ENCODE measurements at regions not wholly inside any gene's neighbourhood (a gene's known extent, or its start where the extent isn't known, plus 50 kb on each side); places are given as distances from the start of the nearest gene placed in this dataset.

DNA sequence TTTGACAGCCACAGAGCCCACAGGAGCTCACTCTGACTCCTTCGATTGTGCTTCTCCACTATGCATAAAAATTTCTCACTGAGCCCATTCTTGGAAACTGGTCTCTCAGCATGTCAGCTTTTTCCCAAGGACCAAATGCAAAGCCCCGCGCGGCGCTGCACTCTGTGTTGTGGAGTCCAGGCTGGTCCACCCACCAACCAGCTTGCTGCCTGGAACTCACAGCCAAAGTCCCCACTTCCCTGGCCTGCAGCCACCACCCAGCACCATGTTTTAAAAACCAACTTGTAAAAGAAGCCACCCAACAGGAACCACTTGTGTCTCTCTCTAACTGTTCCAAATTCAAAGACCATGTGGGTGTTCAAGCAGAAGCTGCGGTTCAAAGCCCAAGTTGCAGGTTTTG lies 124.4 kb downstream of the SPATA19 start:
- no peak for DNase-seq (ENCODE audit: low spot score)

DNA sequence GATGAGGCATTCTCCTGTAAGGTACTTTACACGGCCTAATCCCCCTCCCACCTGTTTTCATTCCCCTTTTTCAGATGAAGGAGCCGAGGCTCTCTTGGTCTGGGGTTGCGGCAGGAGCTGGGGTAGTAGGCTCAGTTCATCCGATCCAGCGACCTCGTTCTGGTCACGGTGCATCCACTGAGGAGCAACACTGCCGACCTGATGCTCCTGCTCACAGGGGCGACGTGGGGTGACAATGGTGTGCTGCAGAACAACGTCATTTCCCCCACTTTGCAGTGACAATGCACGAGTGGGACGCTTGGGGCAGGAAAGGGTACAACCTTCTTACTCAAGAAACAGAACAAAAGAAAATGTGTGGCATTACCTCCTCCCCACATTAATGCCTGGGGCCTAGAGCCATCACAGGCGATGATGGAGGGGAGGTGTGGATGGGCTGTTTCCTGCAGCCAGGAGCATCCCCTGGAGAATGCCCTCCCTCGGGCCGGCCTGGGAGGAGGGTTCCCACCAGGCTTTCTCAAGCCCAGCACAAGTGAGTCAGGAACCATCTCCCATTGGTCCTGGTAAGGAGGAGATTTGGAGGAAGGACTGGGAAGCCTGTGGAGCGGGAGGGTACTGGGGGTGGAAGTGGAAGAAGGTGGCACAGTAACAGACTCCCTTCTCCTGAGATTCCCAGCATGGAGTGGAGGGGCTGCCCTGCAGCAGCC lies 125.6 kb downstream of the SPATA19 start:
- DNase-seq (ENCODE audit: low spot score) = no peak

DNA sequence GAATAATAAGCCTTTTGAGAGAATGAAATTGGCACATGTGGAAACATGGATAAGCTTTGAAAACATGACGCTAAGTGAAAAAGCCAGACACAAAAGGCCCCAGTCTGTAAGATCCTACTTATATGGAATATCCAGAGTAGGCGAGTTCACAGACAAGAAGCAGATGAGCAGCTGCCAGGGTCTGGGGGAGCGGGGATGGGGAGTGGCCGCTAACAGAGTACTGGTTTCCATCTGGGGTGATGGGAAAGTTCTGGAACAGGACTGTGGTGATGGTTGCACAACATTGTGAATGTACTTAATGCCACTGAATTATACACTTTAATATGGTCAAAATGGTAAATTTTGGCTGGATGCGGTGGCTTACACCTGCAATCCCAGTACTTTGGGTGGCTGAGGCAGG lies 126.5 kb downstream of the SPATA19 start:
- no peak for DNase-seq (ENCODE audit: low spot score)

DNA sequence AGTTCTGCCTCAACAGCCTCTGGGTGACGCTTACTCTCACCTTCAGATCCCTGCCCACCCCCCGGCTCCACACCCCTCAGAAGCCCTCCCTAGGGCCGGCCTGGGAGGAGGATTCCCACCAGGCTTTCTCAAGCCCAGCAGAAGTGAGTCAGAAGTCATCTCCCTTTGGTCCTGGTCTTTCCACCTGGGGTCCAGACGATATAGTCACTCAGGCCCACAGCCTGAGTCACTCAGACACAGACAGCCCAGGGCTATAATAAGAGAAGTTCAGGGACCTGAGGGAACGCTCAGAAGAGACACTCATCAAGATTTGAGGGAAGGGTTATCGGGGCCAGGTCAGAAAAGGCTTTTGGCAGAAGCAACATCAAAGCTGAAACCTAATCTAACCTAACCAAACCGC lies 127.1 kb downstream of the SPATA19 start:
- DNase-seq (ENCODE audit: low spot score) = no peak

DNA sequence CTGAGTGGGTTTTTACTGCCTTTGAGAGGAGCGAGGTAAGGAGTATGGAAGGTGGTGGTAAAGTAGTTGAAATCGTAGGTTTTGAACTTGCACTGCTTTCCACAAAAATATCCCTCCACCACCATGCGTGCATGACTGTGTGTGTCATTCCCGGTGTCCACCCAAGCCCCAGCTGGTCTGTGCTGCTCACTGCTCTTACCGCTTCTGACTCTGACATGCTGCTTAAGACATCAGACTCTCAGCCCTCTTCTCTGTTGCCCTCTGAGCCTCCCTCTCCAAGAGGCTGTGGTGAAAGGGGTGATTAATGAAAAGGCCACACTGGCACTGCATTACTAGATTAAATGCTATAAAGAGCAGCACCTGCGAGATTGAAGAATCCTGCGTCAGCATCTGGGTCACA lies 128.7 kb downstream of the SPATA19 start:
- DNase-seq (ENCODE audit: low spot score) = no peak

DNA sequence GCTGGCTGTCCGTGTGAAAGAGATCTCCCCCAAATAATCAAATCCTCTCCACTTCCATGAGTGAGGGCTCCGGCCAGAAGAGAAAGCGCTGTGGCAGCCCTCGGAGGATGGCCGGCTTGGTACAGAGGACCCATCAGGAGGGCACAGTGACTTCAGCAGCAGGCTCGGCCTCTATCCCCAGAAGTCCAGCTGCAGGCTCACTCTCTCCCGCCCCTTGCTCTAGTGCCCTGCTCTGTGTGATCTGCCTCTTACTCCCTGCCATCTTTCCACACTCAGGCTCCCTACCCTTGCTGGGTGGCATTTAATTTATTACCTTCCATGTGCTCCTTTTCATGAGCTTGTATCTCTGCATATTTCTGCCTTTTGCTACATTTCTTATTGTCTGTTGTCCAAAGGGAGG lies 129.7 kb downstream of the SPATA19 start:
- no peak for DNase-seq (ENCODE audit: low spot score)

DNA sequence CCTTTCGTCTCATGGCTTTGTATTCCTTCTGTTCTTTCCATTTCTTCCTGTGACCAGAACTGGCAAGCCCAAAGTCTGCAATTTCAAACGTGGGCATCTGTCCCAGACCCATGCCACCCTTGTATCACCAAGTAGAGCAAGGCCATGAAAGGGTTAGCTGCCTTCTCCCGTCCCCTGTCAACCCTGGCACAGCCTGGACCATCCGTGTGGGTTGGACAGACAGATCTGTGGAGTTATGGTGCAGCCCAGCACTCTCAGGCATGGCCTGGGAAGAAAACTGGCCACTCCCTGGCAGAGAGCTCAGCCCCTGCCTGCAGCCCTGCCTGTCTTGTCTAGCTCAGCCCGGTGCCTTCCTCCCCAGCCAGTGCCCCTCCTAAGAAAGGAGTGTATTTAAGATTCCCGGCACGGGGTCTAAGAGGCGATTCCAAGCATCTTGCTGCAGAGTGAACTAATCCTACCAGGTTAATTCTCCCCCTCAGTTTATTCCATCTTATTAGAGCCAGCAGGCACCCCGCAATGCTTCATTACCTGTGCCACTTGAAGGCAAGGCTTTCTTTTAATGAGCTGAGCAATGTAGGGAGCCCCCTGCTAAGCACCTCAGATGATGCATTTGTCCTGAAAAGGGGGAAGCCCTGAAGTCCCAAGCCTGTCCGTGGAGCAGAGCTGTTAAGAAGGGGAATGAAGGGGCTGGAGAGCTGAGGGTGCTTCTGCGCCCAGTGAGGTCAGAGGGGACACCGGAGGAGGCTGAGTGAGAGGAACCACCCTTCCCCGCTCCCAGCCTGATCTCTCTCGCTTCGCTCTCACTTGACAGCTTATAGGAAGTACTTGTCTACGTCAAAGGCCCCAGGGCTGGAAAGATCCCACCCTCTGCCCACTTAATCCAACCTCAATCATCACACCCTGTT lies 130.6 kb downstream of the SPATA19 start:
- no peak for DNase-seq (ENCODE audit: low spot score)

DNA sequence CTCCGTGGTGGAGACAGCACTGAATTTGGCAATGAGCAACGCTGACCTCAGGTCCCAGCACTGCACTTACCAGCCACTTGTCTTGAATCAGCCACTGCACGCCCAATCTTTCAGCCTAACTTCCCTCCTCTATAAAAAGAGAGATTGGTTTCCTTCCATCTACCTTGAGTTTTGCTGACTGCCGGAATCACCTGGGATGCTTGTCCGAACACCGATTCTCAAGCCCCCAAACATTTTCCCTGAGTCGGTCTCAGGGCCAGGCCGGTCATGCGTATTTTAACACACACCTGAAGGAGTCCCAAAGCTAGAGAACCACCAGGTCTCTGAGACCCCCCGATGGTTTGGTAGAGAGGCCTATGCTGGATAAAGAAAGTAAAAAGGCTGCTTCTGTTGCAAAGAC lies 131.5 kb downstream of the SPATA19 start:
- no peak for DNase-seq (ENCODE audit: low spot score)

DNA sequence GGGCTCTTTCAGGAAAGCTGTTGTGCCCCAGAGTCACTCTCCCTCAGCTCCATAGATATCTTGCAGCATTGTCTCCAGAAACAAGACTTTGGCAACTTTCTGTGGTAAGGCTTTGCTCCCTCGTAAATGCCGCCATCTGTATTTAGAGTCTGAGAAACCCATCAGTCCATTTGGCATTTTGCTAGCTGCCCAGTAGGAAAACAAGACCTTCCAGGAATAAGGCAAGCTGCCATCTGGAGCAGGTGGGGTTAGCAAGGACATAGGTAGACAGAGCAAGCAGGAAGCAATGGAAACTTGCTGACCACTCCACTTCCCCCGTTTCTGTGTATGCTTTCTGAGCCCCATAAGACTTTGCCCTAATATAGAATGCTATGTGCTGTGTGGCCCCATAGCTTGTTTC lies 131.9 kb downstream of the SPATA19 start:
- DNase-seq (ENCODE audit: low spot score) = no peak

DNA sequence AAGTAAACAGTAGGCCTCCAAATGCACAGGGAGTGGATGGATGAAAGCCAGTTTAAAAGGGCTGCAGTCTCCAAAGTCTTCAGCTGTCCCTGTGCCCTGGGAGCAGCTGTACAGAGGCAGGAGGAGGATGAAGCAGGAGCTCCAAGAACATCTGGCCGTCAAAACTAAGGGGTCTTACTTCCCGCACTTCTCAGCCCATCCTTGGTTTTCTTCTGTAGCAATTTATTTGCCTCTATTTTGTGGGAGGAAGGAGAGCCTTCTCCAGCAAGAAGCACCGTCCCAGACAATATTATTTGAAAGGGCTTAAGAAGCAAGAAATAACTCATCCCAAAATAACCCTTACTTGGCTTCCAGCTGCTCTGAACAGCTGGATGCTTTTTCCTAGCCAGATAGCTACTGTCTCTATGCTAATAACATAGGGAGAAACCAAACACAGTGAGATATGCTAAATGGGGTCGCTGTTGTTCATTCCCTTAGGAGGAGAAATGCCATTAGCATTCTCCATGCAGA lies 133.2 kb downstream of the SPATA19 start:
- DNase-seq (ENCODE audit: low spot score) = no peak

DNA sequence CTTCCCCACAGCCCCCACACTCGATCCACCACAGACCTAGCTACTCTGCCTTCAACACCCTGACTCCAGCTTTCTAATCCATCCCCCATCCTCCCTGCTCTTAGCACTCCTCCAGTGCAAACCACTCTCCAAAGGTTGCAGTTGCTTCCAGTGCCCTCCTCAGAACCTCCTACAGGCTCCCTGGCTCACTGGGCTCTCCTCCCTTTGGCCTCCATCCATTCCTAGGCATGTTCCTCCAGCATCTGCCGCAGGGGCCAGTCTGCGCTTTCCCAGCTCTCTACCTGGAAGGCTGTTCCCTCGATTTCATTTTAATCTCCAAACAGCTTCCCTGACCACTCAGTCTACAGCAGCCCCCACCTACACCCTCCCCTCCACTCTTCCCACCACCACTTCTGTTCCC lies 133.8 kb downstream of the SPATA19 start:
- no peak for DNase-seq (ENCODE audit: low spot score)

DNA sequence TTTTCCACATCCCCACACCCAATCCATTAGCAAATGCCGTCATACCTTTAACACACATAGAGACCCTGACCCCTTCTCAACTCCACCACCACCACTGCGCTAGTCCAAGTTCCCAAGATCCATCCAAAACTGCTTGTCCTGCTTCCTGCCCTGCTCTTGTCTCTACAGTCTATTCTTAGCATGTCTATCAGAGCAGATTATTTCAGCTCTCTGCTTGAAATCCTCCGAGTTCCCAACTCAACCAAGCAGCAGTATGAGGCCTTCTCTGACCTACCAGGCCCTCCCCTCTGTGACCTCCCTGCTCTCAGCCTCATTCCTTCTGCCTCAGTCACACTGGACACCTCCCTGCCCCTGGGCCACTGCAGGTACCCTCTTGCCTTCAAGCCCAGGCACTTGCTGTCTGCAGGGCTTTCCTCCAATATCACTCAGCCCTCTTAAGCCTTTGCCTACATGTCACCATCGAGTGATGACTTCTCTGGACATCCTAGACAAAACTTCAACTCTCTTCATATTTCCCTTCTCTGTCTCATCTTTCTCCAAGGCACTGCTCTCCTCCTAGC lies 134.6 kb downstream of the SPATA19 start:
- no peak for DNase-seq (ENCODE audit: low spot score)

DNA sequence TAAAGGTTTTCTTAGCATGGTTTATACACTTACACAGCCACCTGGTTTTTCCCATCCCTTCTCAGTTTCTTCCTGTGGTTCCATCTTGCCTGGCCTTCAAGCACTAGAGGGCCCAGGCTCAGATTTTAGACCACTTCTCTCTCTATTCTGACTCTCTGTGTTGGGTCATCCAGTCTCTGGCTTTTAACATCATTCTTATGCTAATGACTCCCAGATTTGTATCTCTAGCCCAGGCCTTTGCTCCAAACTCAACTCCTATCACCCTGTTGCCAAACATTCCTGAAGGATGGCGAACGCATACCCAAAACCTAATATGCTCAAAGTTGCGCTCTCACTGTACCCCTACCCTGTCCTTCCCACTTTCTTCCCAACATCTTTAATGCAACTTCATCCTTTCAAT lies 135.1 kb downstream of the SPATA19 start:
- DNase-seq (ENCODE audit: low spot score) = no peak

DNA sequence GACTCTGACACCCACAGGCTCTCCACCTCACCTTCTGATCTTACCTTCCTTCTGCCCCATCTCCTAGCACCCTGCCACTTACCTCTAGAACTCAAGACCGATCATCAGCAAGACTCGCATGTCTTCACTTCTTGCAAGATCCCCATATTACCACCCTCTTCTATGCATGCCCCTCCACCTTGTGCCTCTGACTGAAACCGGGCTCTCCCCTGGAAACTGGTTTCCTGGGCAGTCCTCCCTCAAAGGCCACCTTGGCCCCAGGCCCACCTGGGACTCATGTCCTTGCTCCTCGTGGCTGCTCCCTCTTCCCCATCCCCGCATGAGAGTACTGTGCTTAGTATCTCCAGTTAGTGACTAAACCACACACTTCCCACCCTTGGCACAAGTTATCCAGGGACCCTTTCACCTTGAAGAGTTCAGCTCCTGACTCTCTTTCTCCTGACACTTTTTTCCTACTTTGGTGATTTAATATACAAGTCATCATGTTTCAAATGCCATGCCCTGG lies 136.7 kb downstream of the SPATA19 start:
- DNase-seq (ENCODE audit: low spot score) = no peak

DNA sequence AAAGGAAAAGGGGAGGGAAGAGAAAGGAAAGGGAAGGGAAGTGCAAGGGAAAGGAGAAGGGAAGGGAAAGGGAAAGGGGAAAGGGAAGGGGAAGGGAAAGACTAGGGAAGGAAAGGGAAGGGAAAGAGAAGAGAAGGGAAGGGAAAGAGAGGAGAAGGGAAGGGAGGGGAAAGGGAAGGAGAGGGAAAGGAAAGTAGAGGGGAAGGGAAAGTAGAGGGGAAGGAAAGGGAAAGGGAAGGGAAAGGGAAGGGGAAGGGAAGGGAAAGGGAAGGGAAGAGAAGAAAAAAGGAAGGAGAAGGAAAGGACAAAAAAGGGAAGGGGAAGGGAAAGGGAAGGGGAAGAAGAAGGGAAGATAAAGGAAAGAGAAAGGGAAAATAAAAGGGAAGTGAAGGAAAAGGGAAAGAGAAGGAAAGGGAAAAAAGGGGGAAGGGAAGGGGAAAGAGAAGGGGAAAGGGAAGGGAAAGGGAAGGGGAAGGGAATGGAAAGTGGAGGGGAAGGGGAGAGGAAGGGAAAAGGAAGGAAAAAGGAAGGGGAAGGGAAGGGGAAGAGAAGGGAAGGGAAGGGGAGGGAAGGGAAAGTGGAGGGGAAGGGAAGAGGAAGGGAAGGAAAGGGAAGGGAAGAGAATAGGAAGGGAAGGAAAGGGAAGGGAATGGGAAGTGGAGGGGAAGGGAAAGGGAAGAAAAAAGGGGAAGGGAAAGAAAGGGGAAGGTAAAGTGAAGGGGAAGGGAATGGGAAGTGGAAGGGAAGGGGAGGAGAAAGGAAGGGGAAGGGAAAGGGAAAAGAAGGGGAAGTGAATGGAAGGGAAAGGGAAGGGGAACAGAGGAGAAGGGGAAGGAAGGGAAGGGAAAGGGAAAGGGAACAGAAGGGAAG lies 138.2 kb downstream of the SPATA19 start:
- no peak for DNase-seq (ENCODE audit: low spot score)

DNA sequence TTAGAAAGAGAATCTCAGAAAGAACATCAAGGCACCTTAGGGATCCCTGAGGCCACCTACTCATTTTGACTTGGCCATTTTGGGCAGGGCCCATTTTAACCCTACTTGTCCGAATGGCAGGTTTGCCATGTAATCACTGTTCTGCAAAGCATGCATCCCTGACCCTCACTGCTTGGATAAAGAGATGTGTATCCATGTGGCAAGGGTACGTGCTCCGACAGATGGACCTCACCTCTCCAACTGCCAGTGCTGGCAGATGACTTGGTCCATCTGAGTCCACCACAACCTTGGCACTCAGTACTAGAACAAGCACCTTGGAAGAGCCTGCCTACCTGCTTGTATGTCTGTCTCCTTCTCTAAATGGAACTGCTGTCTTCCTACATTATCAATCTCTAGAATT lies 139.4 kb downstream of the SPATA19 start:
- DNase-seq (ENCODE audit: low spot score) = no peak

DNA sequence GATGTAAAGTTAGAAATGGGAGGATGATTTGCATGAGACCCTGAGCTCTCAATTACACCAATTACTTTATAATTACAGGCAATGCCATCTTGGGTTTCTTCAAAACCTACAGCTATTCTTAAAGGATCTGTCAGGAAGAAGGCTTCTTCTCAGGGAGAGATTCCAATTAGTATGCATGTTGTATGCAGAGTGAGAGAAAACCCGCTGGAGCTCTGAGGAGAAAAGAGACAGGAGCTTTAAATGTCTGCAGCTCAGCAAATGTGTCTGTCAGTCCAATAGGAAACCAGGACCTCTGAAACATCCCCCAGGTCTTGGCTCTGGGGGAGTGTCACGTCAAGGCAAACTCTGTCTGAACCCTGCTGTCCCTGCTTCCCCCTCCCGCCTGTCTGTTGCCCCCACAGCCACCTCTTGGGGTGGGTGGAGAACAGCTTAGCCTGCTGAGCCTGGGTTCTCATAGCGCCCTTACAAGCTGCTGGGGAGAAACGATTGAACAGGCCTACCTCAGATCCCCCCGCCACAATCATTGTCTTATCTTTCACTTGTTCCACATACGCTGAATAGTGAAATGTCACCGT lies 140.2 kb downstream of the SPATA19 start:
- peak; percentile 6 for DNase-seq (ENCODE audit: low spot score)

DNA sequence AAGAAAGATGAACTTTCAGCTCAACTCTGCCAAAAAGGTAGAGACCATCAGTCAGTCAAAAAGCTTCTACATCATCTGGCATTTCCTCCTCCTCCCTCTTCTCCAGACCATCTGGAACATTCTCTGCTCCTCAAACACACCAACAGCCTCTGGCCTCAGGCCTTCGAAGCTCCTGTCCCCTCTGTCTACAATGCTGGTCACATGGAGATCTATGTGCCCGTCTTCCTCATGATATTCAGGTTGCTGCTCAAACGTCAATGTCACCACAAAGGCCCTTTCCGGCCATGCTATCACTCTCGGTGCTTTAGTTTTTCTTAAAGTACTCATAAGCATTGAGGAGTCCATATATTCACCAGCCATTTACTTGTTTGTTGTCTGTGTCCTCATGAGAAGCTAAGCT lies 146.2 kb downstream of the SPATA19 start:
- no peak for DNase-seq (ENCODE audit: low spot score)

DNA sequence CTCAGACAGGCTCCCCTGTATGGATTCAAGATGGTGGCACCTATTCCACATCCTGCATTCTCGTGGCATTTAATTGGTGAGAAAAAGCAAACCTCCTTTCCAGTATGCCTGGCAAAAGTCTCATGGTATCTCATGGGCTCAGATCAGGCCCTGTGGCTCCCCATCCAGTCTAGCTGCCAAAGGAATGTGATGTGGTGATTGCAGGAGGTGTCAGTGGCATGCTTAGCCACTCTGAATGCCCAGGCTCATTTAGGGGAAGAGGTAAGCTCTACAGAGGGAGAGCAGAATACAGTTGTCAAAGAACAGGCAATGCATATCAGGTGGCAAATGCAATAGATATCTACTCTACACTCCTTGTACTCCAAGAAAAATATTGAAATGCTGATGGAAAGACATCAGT lies 146.7 kb downstream of the SPATA19 start:
- no peak for DNase-seq (ENCODE audit: low spot score)

DNA sequence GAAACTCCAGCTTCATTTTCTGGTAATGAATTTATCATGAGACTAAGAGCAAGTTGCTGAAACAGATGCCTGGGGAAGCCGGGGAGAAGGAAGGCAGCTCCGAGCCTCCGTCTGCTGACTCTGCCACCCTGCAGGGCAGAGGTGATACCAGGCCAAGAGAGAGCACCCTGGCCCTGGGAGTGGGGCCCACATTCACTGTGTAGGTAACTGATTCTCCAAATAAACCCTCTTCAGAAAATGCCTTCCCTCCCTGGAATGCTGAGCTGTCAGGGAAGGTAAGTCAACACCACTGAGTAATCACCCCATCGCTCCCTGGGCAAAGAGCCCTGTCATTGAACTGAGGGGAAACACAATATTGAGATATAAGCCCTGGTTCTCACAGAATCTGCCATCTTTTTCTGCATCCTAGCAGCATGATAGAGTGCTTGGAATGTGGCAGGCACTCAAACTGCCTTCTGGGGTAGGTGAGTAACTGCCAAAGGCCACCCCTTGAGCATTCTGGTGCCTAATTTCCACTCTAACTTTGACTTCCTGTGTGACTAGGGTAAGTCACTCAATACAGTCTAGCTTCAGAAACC lies 147.6 kb downstream of the SPATA19 start:
- no peak for DNase-seq (ENCODE audit: low spot score)

DNA sequence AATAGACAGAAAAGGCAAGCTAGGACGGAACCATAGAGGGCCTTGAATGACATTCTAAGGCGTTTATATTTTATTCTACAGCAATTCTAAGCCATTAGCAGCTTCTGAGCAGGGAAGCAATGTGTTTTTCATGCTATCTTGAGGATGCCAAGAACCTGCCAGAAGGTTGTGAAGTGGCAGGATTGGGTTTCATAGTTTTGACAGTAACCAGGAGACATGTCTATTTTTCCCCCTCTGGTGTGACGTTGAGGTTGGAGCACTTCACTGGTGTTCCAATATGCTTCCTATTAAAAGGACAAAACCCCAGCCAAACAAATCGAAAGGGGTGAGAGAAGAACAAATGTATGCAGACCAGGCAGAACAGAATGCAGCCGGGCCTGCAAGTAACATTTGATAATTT lies 148.2 kb downstream of the SPATA19 start:
- no peak for DNase-seq (ENCODE audit: low spot score)
